PC-3 (cell line): ENCODE measurements at regions not wholly inside any gene's neighbourhood (a gene's known extent, or its start where the extent isn't known, plus 50 kb on each side); places are given as distances from the start of the nearest gene placed in this dataset.
A peak's percentile ranks its signal among the peaks of the same experiment; 100 is the strongest.

Experiments used
- ATAC-seq: fragments of 200-7000 bp; cut with Tn5 transposase; 2 replicates; pipeline ENCODE4 v1.9.1; 2020; ENCODE audit warnings: mild to moderate bottlenecking, moderate library complexity
- BruUV-seq: library from RNA; stranded (reverse); fragments of 400-500 nt; replicated peaks from 2 replicates; lab custom pipeline; 2021; lab: Mats Ljungman, UMichigan
- CTCF ChIA-PET: fragments of 300-600 bp; sonication (Branson Sonifier 250); formaldehyde crosslinking; loops from one replicate; lab custom pipeline; 2022; ENCODE audit warnings: antibody characterized with exemption; lab: Charles Lee
- POLR2A ChIA-PET: fragments of 300-600 bp; sonication (Branson Sonifier 250); formaldehyde crosslinking; loops from one replicate; lab custom pipeline; 2022; ENCODE audit warnings: antibody characterized with exemption; ENCODE audit not compliant: unreplicated experiment; lab: Charles Lee
- DNase-seq: peaks from one replicate; pipeline ENCODE4 v3.0.0-alpha.2; 2015
- H2AFZ ChIP-seq: fragments of 300-600 bp; sonication (generic); 2 replicates; pipeline ENCODE4 v1.6.0; 2016; ENCODE audit warnings: antibody characterized with exemption, low read length
- H3F3A ChIP-seq: fragments of 300-600 bp; sonication (generic); one replicate; pipeline ENCODE4 v1.6.0; 2017; ENCODE audit warnings: antibody characterized with exemption, low read length, control low read depth, mild to moderate bottlenecking; ENCODE audit not compliant: unreplicated experiment
- H3K27ac ChIP-seq: fragments of 300-600 bp; sonication (generic); 2 replicates; pipeline ENCODE4 v1.5.1; 2016; ENCODE audit warnings: mild to moderate bottlenecking, low read length
- H3K27me3 ChIP-seq: fragments of 300-600 bp; sonication (generic); 2 replicates; pipeline ENCODE4 v1.6.1; 2016; ENCODE audit warnings: low read length, mixed read lengths
- H3K36me3 ChIP-seq: fragments of 300-600 bp; sonication (generic); 2 replicates; pipeline ENCODE4 v1.6.1; 2016; ENCODE audit warnings: low read depth, mixed run types, low read length, mixed read lengths
- H3K4me1 ChIP-seq: fragments of 300-600 bp; sonication (generic); 2 replicates; pipeline ENCODE4 v1.5.1; 2016; ENCODE audit warnings: low read length; ENCODE audit not compliant: insufficient read depth
- H3K4me2 ChIP-seq: fragments of 300-600 bp; sonication (generic); 2 replicates; pipeline ENCODE4 v1.6.0; 2016; ENCODE audit warnings: low read length
- H3K4me3 ChIP-seq: fragments of 300-600 bp; sonication (generic); 2 replicates; pipeline ENCODE4 v1.5.1; 2016; ENCODE audit warnings: mild to moderate bottlenecking, low read length, mixed read lengths
- H3K79me2 ChIP-seq: fragments of 300-600 bp; sonication (generic); 2 replicates; pipeline ENCODE4 v1.6.1; 2017; ENCODE audit warnings: low read length, mixed read lengths
- H3K9ac ChIP-seq: fragments of 300-600 bp; sonication (generic); 2 replicates; pipeline ENCODE4 v1.6.0; 2016; ENCODE audit warnings: mild to moderate bottlenecking, low read length
- H3K9me2 ChIP-seq: fragments of 300-600 bp; sonication (generic); replicated peaks from 2 replicates; pipeline ENCODE4 v1.6.1; 2016; ENCODE audit warnings: mixed run types, low read length, mixed read lengths
- H3K9me3 ChIP-seq: fragments of 300-600 bp; sonication (generic); 2 replicates; pipeline ENCODE4 v1.6.1; 2016; ENCODE audit warnings: low read length, mixed read lengths
- H4K20me1 ChIP-seq: fragments of 300-600 bp; sonication (generic); 2 replicates; pipeline ENCODE4 v1.6.1; 2016; ENCODE audit warnings: low read length, mixed read lengths
- CTCF ChIP-seq: fragments of 300-600 bp; sonication (generic); conservative IDR thresholded peaks from 2 replicates; pipeline ENCODE4 v1.5.1; 2017; ENCODE audit warnings: antibody characterized with exemption, low read depth, mild to moderate bottlenecking, low read length
- EZH2 ChIP-seq: fragments of 300-600 bp; sonication (generic); IDR thresholded peaks from one replicate; pipeline ENCODE4 v1.6.1; 2017; ENCODE audit warnings: antibody characterized with exemption, mild to moderate bottlenecking, low read length; ENCODE audit not compliant: unreplicated experiment
- EZH2phosphoT487 ChIP-seq: fragments of 300-600 bp; sonication (generic); IDR thresholded peaks from 2 replicates; pipeline ENCODE4 v1.6.1; 2018; ENCODE audit warnings: mild to moderate bottlenecking, antibody characterized with exemption, low read length, borderline replicate concordance
- intact Hi-C: fragments of 100-400 bp; cut with micrococcal nuclease; formaldehyde crosslinking; loops from 2 replicates; pipeline ENCODE4 v1.9.0; 2023

GRCh38 chr3:176964661-176965060, 232.6 kb downstream of the TBL1XR1 start:
- Histone ChIP-seq H3K36me3 (no peaks in the 10 kb centered on the region), H3K79me2 (no peaks in the 10 kb centered on the region), H3F3A (no peaks in the 10 kb centered on the region), H3K4me2 (no peak overlapping the region), H3K9ac (no peak overlapping the region), H3K9me2 (no peaks in the 10 kb centered on the region), H3K4me1 (no peaks in the 10 kb centered on the region), H3K27ac (no peak overlapping the region), H3K4me3 (no peak overlapping the region), H3K27me3 (no peaks in the 10 kb centered on the region), H4K20me1 (no peaks in the 10 kb centered on the region), H2AFZ (no peak overlapping the region), H3K9me3 (no peaks in the 10 kb centered on the region)
- no TSS peak for BruUV-seq
- ChIA-PET CTCF (no interaction called here), POLR2A (no interaction called here)
- TF ChIP-seq EZH2 (no peak), CTCF (no peak), EZH2phosphoT487 (no peak)
- DNase-seq (no peak), ATAC-seq (no peak)
- intact Hi-C loops, result no loop called here

GRCh38 chr3:176961916-176962315, 235.4 kb downstream of the TBL1XR1 start:
- intact Hi-C loops, result no loop called here
- peak; percentile 6 for DNase-seq
- no peak overlapping the region for H3K4me2 ChIP-seq
- no peak overlapping the region for H3K27ac ChIP-seq
- no peaks in the 10 kb centered on the region for H3K9me3 ChIP-seq
- no peaks in the 10 kb centered on the region for H3K9me2 ChIP-seq
- H3K4me3 ChIP-seq, result no peak overlapping the region
- no peaks in the 10 kb centered on the region for H3K27me3 ChIP-seq
- no peaks in the 10 kb centered on the region for H3K4me1 ChIP-seq
- TF ChIP-seq EZH2phosphoT487 (no peak), EZH2 (no peak), CTCF (no peak)
- H3F3A ChIP-seq, result no peaks in the 10 kb centered on the region
- no peak overlapping the region for H2AFZ ChIP-seq
- ATAC-seq, result no peak
- ChIA-PET POLR2A (no interaction called here), CTCF (interaction anchor here (0.5 kb wide), 1 partner anchor 1102 kb away, joined by 4 read pairs; no protein-coding TSS in a partner anchor)
- no TSS peak for BruUV-seq
- H3K79me2 ChIP-seq, result no peaks in the 10 kb centered on the region
- no peaks in the 10 kb centered on the region for H4K20me1 ChIP-seq
- no peaks in the 10 kb centered on the region for H3K36me3 ChIP-seq
- H3K9ac ChIP-seq, result no peak overlapping the region

GRCh38 chr3:176959867-176960266, 237.4 kb downstream of the TBL1XR1 start:
- no peak overlapping the region for H3K27ac ChIP-seq
- no peak overlapping the region for H3K9ac ChIP-seq
- H2AFZ ChIP-seq, result no peak overlapping the region
- H3K9me3 ChIP-seq, result no peaks in the 10 kb centered on the region
- no peak overlapping the region for H3K4me3 ChIP-seq
- no peaks in the 10 kb centered on the region for H4K20me1 ChIP-seq
- BruUV-seq, result no TSS peak
- no peak for TF ChIP-seq EZH2
- intact Hi-C loops, result no loop called here
- H3K9me2 ChIP-seq, result no peaks in the 10 kb centered on the region
- ATAC-seq, result no peak
- no peak for DNase-seq
- no peaks in the 10 kb centered on the region for H3K4me1 ChIP-seq
- H3K79me2 ChIP-seq, result no peaks in the 10 kb centered on the region
- no peaks in the 10 kb centered on the region for H3K36me3 ChIP-seq
- no peak overlapping the region for H3K4me2 ChIP-seq
- no peaks in the 10 kb centered on the region for H3F3A ChIP-seq
- H3K27me3 ChIP-seq, result no peaks in the 10 kb centered on the region
- ChIA-PET CTCF (no interaction called here), POLR2A (no interaction called here)
